ENCODE measurements at regions not wholly inside any gene's neighbourhood (a gene's known extent, or its start where the extent isn't known, plus 50 kb on each side); places are given as distances from the start of the nearest gene placed in this dataset.

DNA sequence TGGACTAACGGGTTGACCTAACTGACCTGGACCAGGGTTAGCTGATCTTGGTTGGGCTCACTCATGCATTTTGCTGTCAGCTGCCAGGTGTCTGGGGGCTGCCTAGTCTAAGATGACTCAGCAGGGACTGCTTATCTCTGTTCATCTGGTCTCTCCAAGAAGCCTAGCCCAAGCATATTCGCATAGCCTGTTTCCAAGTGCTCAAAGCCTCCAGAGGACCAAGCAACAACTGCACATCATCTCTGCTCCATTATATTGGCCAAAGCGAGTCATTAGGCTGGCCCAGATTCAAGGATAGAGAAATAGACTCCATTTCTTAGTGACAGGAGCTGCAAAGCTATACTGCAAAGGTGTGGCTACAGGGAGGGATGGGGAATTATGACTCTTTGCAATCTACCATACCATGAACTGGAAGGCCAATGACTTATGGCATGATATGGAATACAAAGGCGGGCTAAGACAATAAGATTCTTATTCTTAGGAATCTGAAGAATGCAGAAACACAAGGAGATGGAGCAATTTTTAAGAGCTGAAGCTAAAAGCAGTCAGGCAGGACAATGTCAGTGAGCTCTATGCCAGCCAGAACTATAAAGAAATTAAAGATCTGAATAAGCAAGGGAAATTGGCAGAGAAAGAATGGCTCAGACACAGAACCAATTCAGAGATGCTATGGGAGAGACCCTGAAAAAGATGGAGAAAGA is 194.6 kb upstream of the FSCB start:
- no peak for DNase-seq

DNA sequence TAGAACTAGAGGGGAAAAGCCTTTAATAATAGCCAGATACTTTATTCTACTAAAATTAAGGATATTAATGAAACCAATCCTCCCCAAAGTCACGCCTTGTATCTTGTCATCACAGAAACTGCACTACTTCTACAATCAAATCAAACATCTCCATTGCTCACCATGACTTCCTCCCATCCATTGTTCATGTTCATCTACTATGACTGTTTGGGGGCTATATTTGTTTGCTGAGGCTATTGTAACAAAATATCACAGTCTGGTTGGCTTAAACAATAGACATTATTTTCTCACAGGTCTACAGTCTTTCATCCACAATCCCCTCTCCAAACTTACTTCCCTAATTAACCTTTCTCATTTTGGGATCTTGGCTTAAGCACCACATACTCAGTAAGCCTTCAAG is 193.6 kb upstream of the FSCB start:
- no peak for DNase-seq

DNA sequence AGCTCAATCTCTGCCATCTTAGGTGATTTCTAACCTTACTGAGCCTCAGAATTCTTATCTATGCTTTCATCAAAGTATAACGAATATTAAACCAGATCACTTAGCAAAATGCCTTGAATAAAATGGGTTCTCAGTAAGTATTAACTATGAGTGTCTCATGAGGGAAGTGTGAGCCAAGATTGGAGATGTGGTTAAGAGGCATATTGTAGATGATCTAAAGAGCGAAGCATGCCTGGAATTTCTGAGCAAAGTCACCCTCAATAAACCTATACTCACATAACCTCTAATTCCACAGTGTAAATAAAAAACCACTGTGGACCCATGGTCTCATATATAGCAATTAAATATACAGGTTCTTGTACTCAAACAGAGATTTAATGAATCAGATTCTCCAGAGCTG is 193.1 kb upstream of the FSCB start:
- DNase-seq, result no peak

DNA sequence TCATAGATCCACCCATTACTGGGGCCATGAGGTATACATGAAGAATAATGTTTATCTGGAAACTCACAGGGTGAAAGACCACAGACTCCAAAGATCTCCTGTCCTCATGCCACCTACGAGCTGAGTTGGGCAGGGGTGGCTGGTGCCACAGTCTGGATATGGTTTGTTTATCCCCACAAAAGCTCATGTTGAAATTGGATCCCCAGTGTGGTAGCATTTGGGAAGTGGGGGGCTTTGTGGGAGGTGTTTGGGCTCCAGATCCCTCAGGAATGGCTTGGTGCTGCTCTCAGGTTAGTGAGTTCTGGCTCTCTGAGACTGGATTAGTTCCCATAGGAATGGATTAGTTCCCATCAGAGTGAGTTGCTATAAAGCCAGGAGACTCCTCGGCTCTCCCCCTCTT is 192.3 kb upstream of the FSCB start:
- DNase-seq, result no peak

DNA sequence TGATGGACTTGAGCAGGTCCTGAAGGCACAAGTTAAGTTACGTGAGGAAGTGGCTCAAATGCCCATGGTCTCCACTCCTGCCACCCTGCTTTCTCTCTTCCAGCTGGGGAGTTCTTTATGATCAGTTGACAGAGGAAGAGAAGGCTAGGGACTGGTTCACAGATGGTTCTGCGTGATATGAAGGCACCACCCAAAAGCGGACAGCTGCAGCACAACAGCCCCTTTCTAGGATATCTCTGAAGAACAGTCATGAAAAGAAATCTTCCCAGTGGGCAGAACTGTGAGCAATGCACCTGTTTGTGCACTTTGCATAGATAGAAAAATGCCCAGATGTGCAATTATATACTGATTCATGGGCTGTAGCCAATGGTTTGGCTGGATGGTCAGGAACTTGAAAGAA is 162.4 kb upstream of the FSCB start:
- DNase-seq, result no peak

DNA sequence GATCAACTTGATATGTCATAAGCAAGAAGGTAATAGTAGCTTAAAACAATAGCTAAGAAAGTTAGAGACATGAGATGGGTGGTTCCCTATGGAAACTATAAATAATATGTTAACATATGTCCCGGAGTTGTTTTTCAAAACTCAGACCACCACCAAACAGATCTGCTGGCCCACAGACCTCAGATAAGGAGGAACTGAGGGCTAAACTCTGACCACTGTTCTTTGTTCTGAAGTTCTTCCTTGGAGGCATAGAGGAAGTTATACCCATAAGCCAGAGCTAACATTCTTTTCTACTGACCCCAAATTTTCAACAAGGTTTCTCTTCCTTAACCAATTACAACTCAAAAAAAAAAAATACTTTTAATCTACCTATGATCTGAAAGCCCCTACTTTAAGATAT is 156.1 kb upstream of the FSCB start:
- no peak for DNase-seq

DNA sequence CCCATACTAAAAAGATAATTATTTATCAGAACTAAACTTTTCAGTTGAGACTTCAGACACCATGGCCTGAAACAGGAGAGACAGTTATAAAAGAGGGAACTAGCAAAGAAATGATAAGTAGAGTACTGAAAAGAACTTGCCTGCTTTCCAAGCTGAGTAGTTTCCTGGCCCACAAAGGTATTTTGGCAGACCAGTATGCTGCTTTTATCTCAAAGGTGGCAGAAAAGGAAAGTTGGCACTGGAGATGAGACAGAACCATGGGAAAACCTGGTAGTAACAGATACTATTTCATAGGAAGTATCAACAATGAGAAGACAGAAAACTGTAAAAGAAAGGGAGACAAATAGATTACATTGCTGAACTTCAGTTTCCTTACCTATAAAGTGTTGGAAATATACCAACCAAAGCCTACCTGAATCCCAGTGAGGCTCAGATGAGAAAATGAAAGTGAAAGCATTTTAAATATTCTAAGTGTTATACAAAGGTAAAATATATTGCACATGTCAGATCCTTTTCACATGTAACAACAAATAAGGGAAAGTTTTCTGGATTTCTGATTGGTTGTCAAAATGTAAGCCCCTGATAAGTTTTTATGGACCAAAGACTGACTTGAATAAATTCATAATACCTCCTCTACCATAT is 155.3 kb upstream of the FSCB start:
- no peak for DNase-seq

DNA sequence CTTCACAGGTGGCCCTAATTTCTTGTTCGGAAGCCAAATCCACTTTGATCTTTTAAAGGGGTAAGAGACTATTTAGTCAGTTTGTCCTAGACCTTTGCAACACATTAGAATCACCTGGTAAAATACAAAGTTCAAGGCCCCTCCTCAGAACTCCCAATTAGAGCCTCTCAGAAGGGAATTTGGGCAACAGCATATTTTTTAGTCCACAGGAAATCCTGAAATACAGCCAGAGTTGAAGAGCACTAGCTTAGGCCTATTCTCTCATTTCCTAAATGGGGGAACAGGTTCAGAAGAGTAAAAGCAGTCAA is 151.3 kb upstream of the FSCB start:
- no peak for DNase-seq

DNA sequence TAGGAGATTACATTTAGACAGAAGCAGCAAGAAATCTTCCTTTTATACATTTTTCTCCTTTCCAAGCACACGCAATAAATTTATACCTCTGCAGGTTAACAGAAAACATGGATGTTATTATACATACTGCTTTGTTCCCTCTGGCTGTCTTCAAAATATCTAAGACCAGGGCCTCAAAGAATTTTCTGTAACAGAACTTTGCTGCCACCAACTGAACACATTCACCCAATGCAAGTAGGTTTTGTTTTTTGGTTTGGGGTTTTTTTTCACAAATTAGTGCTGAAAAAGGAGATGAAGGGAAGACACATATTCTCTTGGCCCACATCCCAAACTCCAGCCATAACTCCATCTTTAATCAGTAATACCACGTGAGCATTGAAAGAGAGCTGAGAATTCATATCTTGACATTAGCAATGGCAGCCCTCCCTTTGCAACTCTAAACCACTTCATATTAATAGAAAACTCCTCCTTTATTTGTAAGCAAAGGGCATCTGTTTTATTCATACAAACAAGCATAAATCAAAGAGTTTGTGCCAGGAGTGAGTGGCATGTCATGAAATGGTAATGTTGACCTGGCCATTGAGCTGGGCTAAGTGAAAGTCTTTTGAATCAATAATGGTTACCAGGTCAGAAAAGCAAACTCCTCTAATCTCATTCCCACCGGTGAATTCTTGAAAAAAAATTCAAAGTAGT is 150.8 kb upstream of the FSCB start:
- DNase-seq, result no peak

DNA sequence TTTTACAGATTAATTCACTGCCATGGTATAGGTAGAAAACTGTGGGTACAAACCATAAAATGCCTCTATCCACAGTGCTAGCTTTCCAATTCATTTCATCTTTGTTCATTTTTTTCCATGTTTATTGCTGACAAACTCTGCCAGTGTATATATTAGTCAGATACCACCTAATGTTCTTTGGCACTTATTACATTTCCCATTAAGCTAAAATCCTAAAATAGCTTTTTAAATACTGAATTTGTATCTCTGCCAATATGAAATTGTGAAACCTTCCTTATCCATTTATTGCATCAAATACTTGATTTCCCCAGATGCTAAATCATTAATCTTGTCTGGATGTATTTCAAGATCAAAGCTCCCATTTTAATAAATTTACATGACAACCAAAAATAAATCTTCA is 150.1 kb upstream of the FSCB start:
- DNase-seq, result no peak

DNA sequence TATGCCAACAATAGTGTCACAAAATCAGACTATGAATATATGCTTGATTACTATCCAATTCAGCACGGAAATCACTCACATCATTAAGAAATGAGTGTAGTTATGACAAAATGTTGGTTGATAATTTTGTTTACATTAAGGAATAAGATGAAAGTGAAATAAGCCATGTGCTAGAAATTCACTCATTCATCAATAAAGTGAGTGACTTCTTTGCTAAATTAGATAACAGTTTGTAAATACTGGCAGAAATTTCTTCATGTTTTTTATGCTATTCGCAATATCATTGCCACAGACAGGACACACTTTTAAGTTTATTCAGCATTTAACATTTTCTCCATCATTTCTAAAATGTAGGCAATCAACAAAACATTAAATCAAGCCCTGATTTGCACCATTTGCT is 147.5 kb upstream of the FSCB start:
- no peak for DNase-seq

DNA sequence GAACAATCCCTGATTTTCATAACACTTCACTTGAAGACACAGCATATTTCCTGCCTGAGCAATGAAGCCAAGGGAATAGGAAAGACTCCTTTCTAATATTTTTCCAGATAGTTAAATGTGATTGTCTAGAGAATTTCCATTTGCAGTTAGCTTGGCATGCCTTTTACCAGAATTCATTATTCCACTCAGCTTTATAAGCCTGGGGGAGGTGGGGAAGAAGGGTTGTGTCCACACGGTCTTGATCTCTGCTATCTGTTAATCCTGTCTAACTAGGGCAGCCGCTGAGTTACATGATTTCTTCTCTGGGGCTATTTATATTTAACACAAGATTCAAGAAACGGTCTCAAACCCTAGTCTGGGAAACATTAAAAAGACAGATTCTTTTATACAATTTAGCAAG is 146.6 kb upstream of the FSCB start:
- no peak for DNase-seq

DNA sequence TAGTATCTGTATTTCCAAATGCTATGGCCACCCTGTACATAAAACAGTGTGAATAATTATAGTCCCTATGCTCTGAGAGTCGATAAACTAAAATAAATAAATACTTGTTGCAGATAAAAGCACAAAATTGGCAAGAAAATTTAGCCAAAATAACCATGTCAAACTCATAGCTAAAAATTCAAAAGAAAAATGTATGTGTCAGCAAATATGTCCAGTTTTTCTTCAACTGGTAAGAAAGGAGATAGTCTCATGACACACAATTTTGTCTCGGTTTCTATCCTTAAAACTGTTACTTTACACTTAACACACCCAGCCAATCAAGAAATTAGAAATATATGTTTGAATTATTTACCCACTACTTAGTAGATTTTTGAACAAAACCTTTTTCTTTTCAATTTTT is 145.6 kb upstream of the FSCB start:
- no peak for DNase-seq

DNA sequence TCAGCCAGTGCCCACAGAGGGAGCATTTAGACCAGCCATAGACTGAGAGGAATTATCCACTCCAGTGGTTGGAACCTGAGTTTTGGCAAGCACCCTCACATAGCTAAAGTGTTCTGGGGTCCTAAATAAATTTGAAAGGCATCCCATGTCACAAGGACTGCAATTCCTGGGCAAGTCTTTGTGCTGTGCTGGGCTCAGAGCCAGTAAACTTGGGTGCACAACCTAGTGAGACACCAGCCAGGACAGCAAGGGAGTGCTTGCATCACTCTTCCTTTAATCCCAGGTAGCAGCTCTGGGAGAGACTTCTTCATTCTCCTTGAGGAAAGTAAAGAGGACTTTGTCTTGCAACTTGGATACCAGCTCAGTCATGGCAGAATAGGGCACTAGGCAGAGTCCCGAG is 142.0 kb upstream of the FSCB start:
- DNase-seq, result no peak

DNA sequence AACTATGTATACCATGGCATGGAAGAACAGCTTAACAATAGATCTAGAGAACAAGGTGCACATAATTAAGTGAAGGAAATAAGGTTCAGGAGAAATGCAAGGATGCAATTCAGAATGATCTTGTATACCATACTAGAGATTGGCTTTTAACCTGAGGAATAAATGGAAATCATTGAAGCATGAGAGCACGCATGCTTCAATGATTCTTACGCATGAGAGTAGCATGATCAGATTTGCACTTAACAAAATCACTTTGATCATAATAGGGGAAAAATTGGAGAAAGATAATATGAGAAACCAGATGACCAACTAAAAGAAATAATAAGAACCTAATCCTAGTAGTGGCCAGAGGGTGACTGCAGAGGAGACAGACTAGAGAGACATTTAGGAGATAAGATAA is 133.3 kb upstream of the FSCB start:
- DNase-seq, result no peak

DNA sequence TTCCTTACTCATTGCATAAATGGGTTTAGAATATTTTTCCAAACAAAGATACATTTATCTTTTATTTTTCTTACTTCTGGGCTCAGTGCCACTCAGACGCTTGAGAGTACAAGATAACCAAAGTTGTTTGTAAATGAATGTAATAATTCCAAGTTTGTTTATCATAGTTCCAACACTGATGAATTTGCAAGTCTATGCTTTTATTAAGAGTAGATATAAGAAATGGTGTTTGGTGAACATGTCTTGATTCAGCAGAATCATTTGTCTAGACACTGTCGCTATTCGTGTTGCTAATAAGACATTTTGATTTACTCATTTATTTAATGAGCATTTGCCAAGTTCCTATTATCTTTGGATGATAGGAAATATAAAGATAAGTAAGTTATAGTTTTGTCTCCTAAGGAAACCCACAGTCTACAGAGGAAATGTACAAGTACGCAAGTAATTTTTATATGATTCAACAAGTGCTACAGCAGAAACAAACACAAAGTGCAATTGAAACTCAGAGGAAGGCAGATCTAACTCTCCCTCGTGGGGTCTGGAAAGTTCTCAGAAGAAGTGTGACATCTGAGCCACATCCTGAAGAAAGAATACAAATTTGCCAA is 132.8 kb upstream of the FSCB start:
- no peak for DNase-seq

DNA sequence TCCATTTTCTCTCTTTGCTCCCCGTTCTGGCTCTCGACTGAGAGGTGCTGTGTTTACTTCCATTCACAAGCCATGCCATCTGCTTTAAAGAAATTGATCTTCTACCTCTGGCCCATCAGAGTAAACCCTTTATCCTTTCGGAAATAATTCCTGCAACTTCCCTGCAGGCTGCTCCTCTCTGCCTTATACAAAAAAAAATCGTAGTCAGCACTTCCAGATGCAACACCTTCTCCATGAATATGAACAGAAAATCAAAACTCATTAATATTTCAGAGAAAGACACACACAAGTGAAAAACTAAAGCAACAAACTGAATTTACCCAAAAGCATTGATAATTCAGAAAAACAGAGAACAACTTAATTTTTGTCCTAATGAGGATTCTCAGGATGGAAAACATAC is 127.6 kb upstream of the FSCB start:
- DNase-seq, result no peak

DNA sequence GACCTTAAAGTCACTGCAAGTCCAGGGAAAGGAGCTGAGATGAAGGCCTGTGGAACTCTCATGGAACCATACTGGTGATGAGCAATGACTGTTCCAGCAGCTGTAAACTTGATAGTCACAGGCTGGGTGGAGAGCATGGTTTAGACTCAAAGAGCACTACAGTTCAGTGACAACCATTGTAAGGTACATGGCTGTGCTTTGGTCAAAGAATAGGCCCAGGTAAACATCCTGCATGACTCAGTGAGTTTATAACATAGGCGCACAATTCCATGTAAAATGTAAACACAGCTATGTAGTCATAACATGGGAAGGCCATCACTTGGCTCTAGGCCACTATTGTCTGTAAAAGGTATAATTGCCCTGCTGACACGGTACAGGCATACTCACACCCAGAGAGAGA is 119.3 kb upstream of the FSCB start:
- no peak for DNase-seq

DNA sequence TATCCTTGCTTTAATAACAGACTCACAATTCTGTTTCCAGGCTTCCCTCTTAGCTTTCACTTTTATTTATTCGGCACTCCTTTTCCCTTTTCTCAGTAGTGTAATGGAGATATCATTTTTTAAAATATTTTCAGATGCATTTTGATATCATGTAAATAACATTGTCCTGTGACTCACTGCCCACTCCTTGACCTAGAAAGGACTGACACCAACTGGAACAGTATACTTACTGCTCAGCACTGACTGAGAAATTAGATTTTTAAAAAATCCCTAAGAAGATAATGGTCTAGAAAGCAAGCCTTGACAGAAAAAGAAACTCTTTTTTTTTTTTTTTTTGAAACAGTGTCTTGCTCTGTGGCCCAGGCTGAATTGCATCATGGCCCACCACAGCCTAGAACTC is 118.0 kb upstream of the FSCB start:
- DNase-seq, result no peak

DNA sequence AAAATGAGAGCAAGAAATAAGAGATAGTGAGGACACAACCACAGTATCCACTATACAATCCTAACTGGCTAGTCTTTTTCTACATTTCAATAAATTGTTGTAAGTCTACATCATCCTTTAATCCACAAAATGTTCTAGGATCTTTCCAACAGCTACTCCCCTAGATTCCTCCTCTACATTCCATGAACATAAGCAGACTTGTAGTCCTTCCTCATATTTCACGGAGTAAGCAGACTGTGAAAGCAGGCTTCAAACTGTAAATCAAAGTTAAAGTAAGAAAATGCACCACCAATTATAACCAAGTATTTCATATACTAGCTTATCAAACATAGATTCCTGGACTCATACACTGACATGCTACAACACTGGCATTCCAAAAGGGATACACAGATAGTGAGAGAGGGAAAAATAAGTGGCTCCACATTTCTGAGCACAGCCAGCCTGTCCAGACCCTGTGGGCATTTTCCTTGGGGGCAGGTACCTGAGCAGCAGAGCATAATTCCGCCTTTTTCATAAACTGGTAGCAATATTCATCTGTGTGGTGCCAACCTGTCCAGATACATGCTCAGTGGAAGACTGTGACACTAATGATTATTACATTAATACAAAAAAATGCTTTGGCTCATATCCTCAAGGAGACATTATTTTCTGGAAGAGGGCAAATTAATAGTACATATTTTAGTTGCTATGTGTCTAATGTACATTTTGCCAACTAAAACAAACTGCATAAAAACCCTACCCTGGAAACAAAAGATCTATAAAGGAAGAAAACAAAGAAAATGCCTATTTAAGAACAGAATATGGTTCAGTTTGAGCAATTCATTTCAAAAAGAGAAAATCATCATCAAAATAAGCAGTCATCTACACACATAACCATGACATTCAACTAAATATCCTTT is 113.3 kb upstream of the FSCB start:
- no peak for DNase-seq

DNA sequence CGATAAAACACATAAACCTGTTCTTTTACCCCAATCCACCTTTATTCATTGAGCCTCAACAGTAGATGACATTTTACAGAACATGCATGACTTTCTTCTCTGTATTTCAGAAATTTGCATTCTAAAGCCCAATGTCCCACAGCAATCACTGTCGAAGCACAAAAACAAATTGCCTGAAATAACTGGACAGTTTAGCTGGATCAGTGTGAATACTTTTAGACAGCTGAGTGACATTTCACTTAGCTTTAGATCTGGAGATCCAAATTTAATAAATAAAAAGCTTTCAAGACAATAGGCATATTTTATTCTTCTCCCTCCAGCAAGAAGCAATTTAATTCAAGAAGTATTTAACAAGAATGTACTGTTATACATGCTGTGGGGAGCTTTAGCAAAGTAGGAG is 109.1 kb upstream of the FSCB start:
- DNase-seq, result no peak

DNA sequence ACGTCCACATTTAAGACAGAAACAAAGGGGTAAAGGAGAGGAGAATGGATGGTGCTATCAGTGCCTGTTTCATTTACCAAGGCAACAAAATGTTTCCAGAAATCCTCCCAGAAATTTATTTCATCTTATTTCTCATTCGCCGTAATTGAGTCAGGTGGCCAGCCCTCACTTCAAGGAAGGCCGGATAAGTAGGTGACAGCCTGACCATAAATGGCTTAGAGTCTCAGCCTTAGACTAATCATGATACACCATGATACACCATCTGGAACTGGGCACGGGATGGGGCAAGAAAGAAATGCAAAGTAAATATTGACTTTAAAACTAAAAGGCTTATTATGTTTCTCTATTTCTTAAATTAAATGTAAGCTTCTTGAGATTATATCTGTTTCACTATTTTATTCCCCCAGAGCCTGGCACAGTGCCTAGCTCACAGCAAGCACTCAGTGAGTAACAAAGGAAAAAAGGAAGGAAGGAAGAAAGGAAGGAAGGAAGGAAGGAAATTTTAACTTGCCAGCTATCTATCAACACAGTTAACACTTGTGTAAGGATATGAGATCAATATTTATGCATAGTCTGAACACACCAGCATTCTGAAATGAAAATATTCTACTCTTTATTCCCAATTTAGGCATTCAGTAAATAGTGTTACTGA is 106.1 kb upstream of the FSCB start:
- DNase-seq, result no peak

DNA sequence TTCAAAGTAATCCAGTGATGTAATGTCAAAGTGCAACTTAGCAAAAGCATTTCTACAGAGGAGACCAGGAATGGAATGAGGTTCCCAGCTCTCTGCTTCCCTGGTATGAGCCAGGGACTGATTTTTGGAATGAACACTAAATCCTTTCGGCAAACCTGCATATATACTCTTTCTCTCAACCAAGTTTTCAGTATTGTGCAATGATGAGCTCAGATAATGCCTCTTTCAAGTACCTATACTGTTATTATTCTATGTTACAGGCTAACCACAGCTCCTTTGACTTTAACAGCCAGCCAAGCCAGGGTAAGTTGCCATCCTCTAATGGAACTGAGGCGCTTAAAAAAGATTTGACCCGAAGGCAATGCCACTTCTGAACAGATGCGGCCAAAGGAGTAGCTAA is 104.9 kb upstream of the FSCB start:
- DNase-seq, result no peak

Data from suppressor macrophage treated with lipopolysaccharide for 1 hour (primary cell).